ENCODE measurements at regions not wholly inside any gene's neighbourhood (a gene's known extent, or its start where the extent isn't known, plus 50 kb on each side); places are given as distances from the start of the nearest gene placed in this dataset.
A peak's percentile ranks its signal among the peaks of the same experiment; 100 is the strongest.

- no peak overlapping the region for H3K4me3 ChIP-seq (ENCODE audit: low read depth, low read length)
- H3K9me3 ChIP-seq, result no peaks in the 10 kb centered on the region
- no peaks in the 10 kb centered on the region for H3K27me3 ChIP-seq
- no peaks in the 10 kb centered on the region for H3K4me1 ChIP-seq
- no peak for DNase-seq
- peak; percentile 35 for TF ChIP-seq CTCF (IDR thresholded peaks at IDR 0.05; ENCODE audit: low read depth, low read length)
- no peaks in the 10 kb centered on the region for H3K36me3 ChIP-seq
Observed at GRCh38 chr6:97726378-97726777, 443.4 kb upstream of the MMS22L start.

- Histone ChIP-seq H3K27me3 (no peaks in the 10 kb centered on the region), H3K4me3 (ENCODE audit: low read depth, low read length) (no peak overlapping the region), H3K36me3 (no peaks in the 10 kb centered on the region), H3K4me1 (no peaks in the 10 kb centered on the region), H3K9me3 (no peaks in the 10 kb centered on the region)
- no peak for DNase-seq
- no peak for TF ChIP-seq CTCF (IDR thresholded peaks at IDR 0.05; ENCODE audit: low read depth, low read length)
Observed at GRCh38 chr6:97732045-97732444, 449.0 kb upstream of the MMS22L start.

- DNase-seq, result no peak
- no peak for TF ChIP-seq CTCF (IDR thresholded peaks at IDR 0.05; ENCODE audit: low read depth, low read length)
- Histone ChIP-seq H3K9me3 (no peaks in the 10 kb centered on the region), H3K36me3 (no peaks in the 10 kb centered on the region), H3K4me3 (ENCODE audit: low read depth, low read length) (no peak overlapping the region), H3K4me1 (no peaks in the 10 kb centered on the region), H3K27me3 (no peaks in the 10 kb centered on the region)
Observed at GRCh38 chr6:97757575-97757974, 474.6 kb upstream of the MMS22L start.

- Histone ChIP-seq H3K9me3 (no peaks in the 10 kb centered on the region), H3K36me3 (no peaks in the 10 kb centered on the region), H3K27me3 (no peaks in the 10 kb centered on the region), H3K4me1 (no peaks in the 10 kb centered on the region), H3K4me3 (ENCODE audit: low read depth, low read length) (no peak overlapping the region)
- DNase-seq, result no peak
- no peak for TF ChIP-seq CTCF (IDR thresholded peaks at IDR 0.05; ENCODE audit: low read depth, low read length)
Observed at GRCh38 chr6:97765461-97765860, 482.4 kb upstream of the MMS22L start.

GRCh38 chr6:97771372-97771771 is 488.4 kb upstream of the MMS22L start:
- Histone ChIP-seq H3K27me3 (no peaks in the 10 kb centered on the region; the same call in 1 of the 2 replicates), H3K4me3 (ENCODE audit: low read depth, low read length) (no peak overlapping the region), H3K4me1 (no peaks in the 10 kb centered on the region), H3K36me3 (no peaks in the 10 kb centered on the region), H3K9me3 (no peaks in the 10 kb centered on the region; the same call in 1 of the 2 replicates)
- no peak for TF ChIP-seq CTCF (IDR thresholded peaks at IDR 0.05; ENCODE audit: low read depth, low read length)
- DNase-seq, result no peak

- Histone ChIP-seq H3K4me3 (ENCODE audit: low read depth, low read length) (no peak overlapping the region), H3K4me1 (no peaks in the 10 kb centered on the region), H3K9me3 (no peaks in the 10 kb centered on the region; the same call in 1 of the 2 replicates), H3K27me3 (no peaks in the 10 kb centered on the region; the same call in 1 of the 2 replicates), H3K36me3 (no peaks in the 10 kb centered on the region)
- no peak for DNase-seq
- TF ChIP-seq CTCF (IDR thresholded peaks at IDR 0.05; ENCODE audit: low read depth, low read length), result no peak
Observed at GRCh38 chr6:97775012-97775411, 492.0 kb upstream of the MMS22L start.
